HCT116 (cell line): ENCODE measurements at regions not wholly inside any gene's neighbourhood (a gene's known extent, or its start where the extent isn't known, plus 50 kb on each side); places are given as distances from the start of the nearest gene placed in this dataset.

Experiments used
- ATAC-seq: fragments of 200-7000 bp; cut with Tn5 transposase; 2 replicates; pipeline ENCODE4 v1.9.1; 2020; ENCODE audit warnings: mild to moderate bottlenecking, moderate library complexity
- BruUV-seq: library from RNA; stranded (reverse); fragments of 400-500 nt; replicated peaks from 2 replicates; lab custom pipeline; 2021; lab: Mats Ljungman, UMichigan
- CTCF ChIA-PET: fragments of 300-600 bp; sonication (Branson Sonifier 250); formaldehyde crosslinking; loops from one replicate; lab custom pipeline; 2021; ENCODE audit warnings: antibody characterized with exemption; lab: Charles Lee
- POLR2A ChIA-PET: fragments of 300-600, 350-600 bp; sonication (Branson Sonifier 250); formaldehyde crosslinking; loops from one replicate; lab custom pipeline; 2021; ENCODE audit warnings: antibody characterized with exemption; lab: Charles Lee
- RAD21 ChIA-PET, 2 experiments: fragments of 300-600 bp; sonication (Branson Sonifier 250); formaldehyde crosslinking; loops; one replicate each; lab custom pipeline; 2023; ENCODE audit warnings: low total read pairs in 2 of 2; ENCODE audit not compliant: uncharacterized antibody in 2 of 2, unreplicated experiment in 2 of 2, low non-redundant PET in 1 of 2; lab: Charles Lee
- DNase-seq: peaks from one replicate; pipeline ENCODE4 v3.0.0-alpha.2; 2010; ENCODE audit warnings: low read depth, low spot score
- H2AFZ ChIP-seq: fragments of 200-600 bp; shearing (Covaris generic), sonication (generic); 2 replicates; pipeline ENCODE4 v1.6.1; 2017; ENCODE audit warnings: low read depth, mixed run types, mixed read lengths, antibody characterized with exemption, low read length; ENCODE audit not compliant: poor library complexity, severe bottlenecking
- H3K27ac ChIP-seq: 2 replicates; pipeline ENCODE4 v1.5.1; 2012; ENCODE audit warnings: low read depth, low read length
- H3K27me3 ChIP-seq: fragments of 200-600 bp; sonication (generic); 2 replicates; pipeline ENCODE4 v1.6.1; 2016; ENCODE audit warnings: mixed run types, low read length, mixed read lengths; ENCODE audit not compliant: insufficient read depth
- H3K36me3 ChIP-seq, 2 experiments: fragments of 200-500 bp in 1 of 2; fragments of 200-600 bp in 1 of 2; sonication (Bioruptor generic) in 1 of 2; sonication (generic) in 1 of 2; 2 replicates each; pipeline versions ENCODE4 v1.5.1 to v1.6.1; 2014 to 2016; ENCODE audit warnings: low read length in 2 of 2, inconsistent platforms in 1 of 2, mixed read lengths in 1 of 2, mixed run types in 1 of 2; ENCODE audit not compliant: insufficient read depth in 2 of 2, control insufficient read depth in 1 of 2
- H3K4me1 ChIP-seq, 2 experiments: fragments of 200-600 bp in 1 of 2; sonication (generic) in 1 of 2; 2 replicates each; pipeline versions ENCODE4 v1.5.1 to v1.6.1; 2012 to 2017; ENCODE audit warnings: low read length in 2 of 2, inconsistent platforms in 1 of 2, mild to moderate bottlenecking in 1 of 2, mixed read lengths in 1 of 2, mixed run types in 1 of 2, moderate library complexity in 1 of 2; ENCODE audit not compliant: insufficient read depth in 2 of 2, control insufficient read depth in 1 of 2
- H3K4me2 ChIP-seq: fragments of 200-600 bp; sonication (generic); 2 replicates; pipeline ENCODE4 v1.6.1; 2017; ENCODE audit warnings: mixed run types, low read length, mixed read lengths
- H3K4me3 ChIP-seq, 2 experiments: fragments of 200-600 bp in 1 of 2; sonication (generic) in 1 of 2; replicated peaks in 1 of 2; 2 replicates each; pipeline ENCODE4 v1.5.1; 2011 to 2016; ENCODE audit warnings: low read length in 2 of 2, control low read depth in 1 of 2, low read depth in 1 of 2, mild to moderate bottlenecking in 1 of 2, mixed read lengths in 1 of 2, mixed run types in 1 of 2
- H3K79me2 ChIP-seq: fragments of 200-600 bp; sonication (generic); 2 replicates; pipeline ENCODE4 v1.6.1; 2017; ENCODE audit warnings: mild to moderate bottlenecking, mixed run types, low read length, moderate library complexity, mixed read lengths; ENCODE audit not compliant: insufficient read depth
- H3K9ac ChIP-seq: fragments of 200-600 bp; sonication (generic); 2 replicates; pipeline ENCODE4 v1.6.1; 2016; ENCODE audit warnings: low read length, mixed read lengths
- H3K9me2 ChIP-seq: fragments of 200-600 bp; sonication (generic), shearing (Covaris generic); 2 replicates; pipeline ENCODE4 v1.6.1; 2017; ENCODE audit warnings: mixed run types, mild to moderate bottlenecking, moderate library complexity; ENCODE audit not compliant: insufficient read depth
- H3K9me3 ChIP-seq, 2 experiments: fragments of 200-500 bp in 1 of 2; fragments of 200-600 bp in 1 of 2; sonication (Bioruptor generic) in 1 of 2; sonication (generic) in 1 of 2; 2 replicates each; pipeline ENCODE4 v1.6.1; 2014 to 2017; ENCODE audit warnings: low read length in 2 of 2, mixed read lengths in 2 of 2, inconsistent platforms in 1 of 2, low read depth in 1 of 2, mild to moderate bottlenecking in 1 of 2, mixed run types in 1 of 2, moderate library complexity in 1 of 2; ENCODE audit not compliant: control insufficient read depth in 1 of 2, insufficient read depth in 1 of 2
- H4K20me1 ChIP-seq: fragments of 200-600 bp; sonication (generic), shearing (Covaris generic); 2 replicates; pipeline ENCODE4 v1.6.1; 2017; ENCODE audit warnings: mixed run types, mild to moderate bottlenecking, moderate library complexity; ENCODE audit not compliant: insufficient read depth
- ATF3 ChIP-seq: IDR thresholded peaks from 2 replicates; pipeline ENCODE4 v1.6.1; 2012
- CBX3 ChIP-seq: IDR thresholded peaks from 2 replicates; pipeline ENCODE4 v1.6.1; 2012; ENCODE audit warnings: low read depth
- CEBPB ChIP-seq: IDR thresholded peaks from 2 replicates; pipeline ENCODE4 v1.6.1; 2012; ENCODE audit warnings: low read depth
- CTCF ChIP-seq, 3 experiments: fragments of 200-600 bp in 1 of 3; sonication (generic) in 1 of 3; IDR thresholded peaks in 2 of 3; conservative IDR thresholded peaks in 1 of 3; 2 replicates each; pipeline ENCODE4 v1.5.1; 2012 to 2017; ENCODE audit warnings: low read depth in 2 of 3, low read length in 2 of 3, antibody characterized with exemption in 1 of 3, borderline replicate concordance in 1 of 3, control low read depth in 1 of 3, mild to moderate bottlenecking in 1 of 3, mixed read lengths in 1 of 3, mixed run types in 1 of 3, moderate library complexity in 1 of 3; ENCODE audit not compliant: insufficient read depth in 1 of 3
- EGR1 ChIP-seq: IDR thresholded peaks from 2 replicates; pipeline ENCODE4 v1.6.1; 2012; ENCODE audit warnings: low read depth
- ELF1 ChIP-seq: IDR thresholded peaks from 2 replicates; pipeline ENCODE4 v1.6.1; 2012; ENCODE audit warnings: low read depth, borderline replicate concordance
- FOSL1 ChIP-seq: IDR thresholded peaks from 2 replicates; pipeline ENCODE4 v1.6.1; 2012; ENCODE audit warnings: low read depth
- SIN3A ChIP-seq: IDR thresholded peaks from 2 replicates; pipeline ENCODE4 v1.6.1; 2012; ENCODE audit warnings: low read depth
- SP1 ChIP-seq: IDR thresholded peaks from 2 replicates; pipeline ENCODE4 v1.6.1; 2012; ENCODE audit warnings: low read depth
- SRF ChIP-seq: IDR thresholded peaks from 2 replicates; pipeline ENCODE4 v1.6.1; 2012; ENCODE audit warnings: low read depth
- YY1 ChIP-seq: IDR thresholded peaks from 2 replicates; pipeline ENCODE4 v1.6.1; 2011; ENCODE audit warnings: low read length, low read depth, moderate library complexity, mild to moderate bottlenecking; ENCODE audit not compliant: insufficient replicate concordance; ENCODE audit errors: extremely low read depth
- ZBTB33 ChIP-seq: IDR thresholded peaks from 2 replicates; pipeline ENCODE4 v1.6.1; 2011; ENCODE audit warnings: mild to moderate bottlenecking, low read length, moderate library complexity; ENCODE audit not compliant: insufficient replicate concordance; ENCODE audit errors: extremely low read depth
- ZFX ChIP-seq: fragments of 450-650 bp; IDR thresholded peaks from 2 replicates; pipeline ENCODE4 v1.6.1; 2017
- ZNF274 ChIP-seq: fragments of 200-500 bp; sonication (Bioruptor generic); IDR thresholded peaks from 2 replicates; pipeline ENCODE4 v1.6.1; 2014; ENCODE audit warnings: mild to moderate bottlenecking, low read depth, low read length, inconsistent platforms
- intact Hi-C: fragments of 100-400 bp; cut with micrococcal nuclease; formaldehyde crosslinking; loops from 2 replicates; pipeline ENCODE4 v1.10.0; 2022
- TF ChIP-seq, protein P1 (sequence below): IDR thresholded peaks from 2 replicates; pipeline ENCODE4 v1.6.1; 2012; ENCODE audit warnings: low read depth
- TF ChIP-seq, protein P2 (sequence below): IDR thresholded peaks from 2 replicates; pipeline ENCODE4 v1.6.1; 2012

DNA sequence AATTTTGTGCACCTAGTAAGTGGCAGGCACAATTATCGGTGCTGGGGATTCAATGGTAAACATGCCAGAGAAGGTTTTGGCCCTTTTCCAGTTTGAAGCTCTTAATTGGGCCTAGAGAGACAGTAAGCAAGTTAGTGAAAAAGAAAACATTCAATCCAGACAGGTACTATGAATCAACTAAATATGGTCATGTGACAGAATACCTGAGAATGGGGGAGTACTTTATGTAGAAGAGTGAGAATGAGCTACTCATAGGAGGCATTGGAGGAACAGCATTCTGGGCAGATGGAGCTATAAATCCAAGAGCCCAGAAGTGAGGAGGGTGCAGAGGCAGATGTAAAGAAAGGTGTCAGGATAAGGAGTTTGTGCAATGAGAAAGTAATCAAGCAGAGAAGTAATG lies 1017.9 kb downstream of the ADGRL2 start:
- no peaks in the 10 kb centered on the region for H3K27me3 ChIP-seq
- no peaks in the 10 kb centered on the region for H3K36me3 ChIP-seq
- H3K79me2 ChIP-seq = no peaks in the 10 kb centered on the region
- H3K9ac ChIP-seq = no peak overlapping the region
- no peak for DNase-seq
- no peak overlapping the region for H2AFZ ChIP-seq
- no peak overlapping the region for H3K4me3 ChIP-seq
- ChIA-PET CTCF (no interaction called here), POLR2A (no interaction called here), RAD21 (no interaction called here)
- no peaks in the 10 kb centered on the region for H3K4me1 ChIP-seq
- no peaks in the 10 kb centered on the region for H3K9me2 ChIP-seq
- H3K9me3 ChIP-seq = no peaks in the 10 kb centered on the region
- no peak for ATAC-seq
- intact Hi-C loops = no loop called here
- BruUV-seq = no TSS peak
- H3K27ac ChIP-seq = no peak overlapping the region
- H4K20me1 ChIP-seq = no peaks in the 10 kb centered on the region
- TF ChIP-seq, protein P1, sequence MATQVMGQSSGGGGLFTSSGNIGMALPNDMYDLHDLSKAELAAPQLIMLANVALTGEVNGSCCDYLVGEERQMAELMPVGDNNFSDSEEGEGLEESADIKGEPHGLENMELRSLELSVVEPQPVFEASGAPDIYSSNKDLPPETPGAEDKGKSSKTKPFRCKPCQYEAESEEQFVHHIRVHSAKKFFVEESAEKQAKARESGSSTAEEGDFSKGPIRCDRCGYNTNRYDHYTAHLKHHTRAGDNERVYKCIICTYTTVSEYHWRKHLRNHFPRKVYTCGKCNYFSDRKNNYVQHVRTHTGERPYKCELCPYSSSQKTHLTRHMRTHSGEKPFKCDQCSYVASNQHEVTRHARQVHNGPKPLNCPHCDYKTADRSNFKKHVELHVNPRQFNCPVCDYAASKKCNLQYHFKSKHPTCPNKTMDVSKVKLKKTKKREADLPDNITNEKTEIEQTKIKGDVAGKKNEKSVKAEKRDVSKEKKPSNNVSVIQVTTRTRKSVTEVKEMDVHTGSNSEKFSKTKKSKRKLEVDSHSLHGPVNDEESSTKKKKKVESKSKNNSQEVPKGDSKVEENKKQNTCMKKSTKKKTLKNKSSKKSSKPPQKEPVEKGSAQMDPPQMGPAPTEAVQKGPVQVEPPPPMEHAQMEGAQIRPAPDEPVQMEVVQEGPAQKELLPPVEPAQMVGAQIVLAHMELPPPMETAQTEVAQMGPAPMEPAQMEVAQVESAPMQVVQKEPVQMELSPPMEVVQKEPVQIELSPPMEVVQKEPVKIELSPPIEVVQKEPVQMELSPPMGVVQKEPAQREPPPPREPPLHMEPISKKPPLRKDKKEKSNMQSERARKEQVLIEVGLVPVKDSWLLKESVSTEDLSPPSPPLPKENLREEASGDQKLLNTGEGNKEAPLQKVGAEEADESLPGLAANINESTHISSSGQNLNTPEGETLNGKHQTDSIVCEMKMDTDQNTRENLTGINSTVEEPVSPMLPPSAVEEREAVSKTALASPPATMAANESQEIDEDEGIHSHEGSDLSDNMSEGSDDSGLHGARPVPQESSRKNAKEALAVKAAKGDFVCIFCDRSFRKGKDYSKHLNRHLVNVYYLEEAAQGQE = no peak
- TF ChIP-seq SP1 = no peak
- no peak for TF ChIP-seq YY1
- TF ChIP-seq ZBTB33 = no peak
- TF ChIP-seq SIN3A = no peak
- no peak for TF ChIP-seq FOSL1
- no peak for TF ChIP-seq ATF3
- no peak for TF ChIP-seq ZFX
- TF ChIP-seq SRF = no peak
- no peak for TF ChIP-seq ELF1
- TF ChIP-seq ZNF274 = no peak
- no peak for TF ChIP-seq CTCF (IDR thresholded peaks at IDR 0.05 in 2 of 3, conservative IDR thresholded peaks at IDR 0.05 in 1 of 3; ENCODE audit: borderline replicate concordance in 1 of 3, insufficient read depth in 1 of 3, low read depth in 2 of 3, low read length in 2 of 3)
- no peak for TF ChIP-seq EGR1
- TF ChIP-seq CEBPB = no peak
- TF ChIP-seq, protein P2, sequence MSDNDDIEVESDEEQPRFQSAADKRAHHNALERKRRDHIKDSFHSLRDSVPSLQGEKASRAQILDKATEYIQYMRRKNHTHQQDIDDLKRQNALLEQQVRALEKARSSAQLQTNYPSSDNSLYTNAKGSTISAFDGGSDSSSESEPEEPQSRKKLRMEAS = no peak
- no peak for TF ChIP-seq CBX3
- H3K4me2 ChIP-seq = no peak overlapping the region
